ENCODE measurements at regions not wholly inside any gene's neighbourhood (a gene's known extent, or its start where the extent isn't known, plus 50 kb on each side); places are given as distances from the start of the nearest gene placed in this dataset.

- Histone ChIP-seq H3K4me3 (no peak overlapping the region), H3K4me1 (no peaks in the 10 kb centered on the region), H3K27me3 (no peaks in the 10 kb centered on the region), H3K27ac (no peak overlapping the region), H3K9me3 (no peaks in the 10 kb centered on the region), H3K36me3 (no peaks in the 10 kb centered on the region)
- no peak for DNase-seq
- TF ChIP-seq CTCF (IDR thresholded peaks at IDR 0.05) (no peak), POLR2A (IDR thresholded peaks at IDR 0.05) (no peak)
Observed at GRCh38 chr2:6167592-6168138, 475.5 kb downstream of the SOX11 start.

GRCh38 chr2:6168485-6168884 is 476.3 kb downstream of the SOX11 start:
- Histone ChIP-seq H3K4me1 (no peaks in the 10 kb centered on the region), H3K27me3 (no peaks in the 10 kb centered on the region), H3K9me3 (no peaks in the 10 kb centered on the region), H3K4me3 (no peak overlapping the region), H3K36me3 (no peaks in the 10 kb centered on the region), H3K27ac (no peak overlapping the region)
- DNase-seq, result no peak
- TF ChIP-seq POLR2A (IDR thresholded peaks at IDR 0.05) (no peak), CTCF (IDR thresholded peaks at IDR 0.05) (no peak)

GRCh38 chr2:6171294-6171693 is 479.1 kb downstream of the SOX11 start:
- TF ChIP-seq POLR2A (IDR thresholded peaks at IDR 0.05) (no peak), CTCF (IDR thresholded peaks at IDR 0.05) (no peak)
- H3K9me3 ChIP-seq, result no peaks in the 10 kb centered on the region
- H3K36me3 ChIP-seq, result no peaks in the 10 kb centered on the region
- H3K4me1 ChIP-seq, result no peaks in the 10 kb centered on the region
- H3K4me3 ChIP-seq, result no peak overlapping the region
- H3K27ac ChIP-seq, result no peak overlapping the region
- H3K27me3 ChIP-seq, result no peaks in the 10 kb centered on the region
- no peak for DNase-seq

- DNase-seq, result no peak
- TF ChIP-seq POLR2A (IDR thresholded peaks at IDR 0.05) (no peak), CTCF (IDR thresholded peaks at IDR 0.05) (no peak)
- H3K27ac ChIP-seq, result no peak overlapping the region
- H3K27me3 ChIP-seq, result no peaks in the 10 kb centered on the region
- H3K36me3 ChIP-seq, result no peaks in the 10 kb centered on the region
- H3K4me3 ChIP-seq, result no peak overlapping the region
- no peaks in the 10 kb centered on the region for H3K9me3 ChIP-seq
- no peaks in the 10 kb centered on the region for H3K4me1 ChIP-seq
Observed at GRCh38 chr2:6177811-6178210, 485.6 kb downstream of the SOX11 start.

- H3K27me3 ChIP-seq, result no peaks in the 10 kb centered on the region
- H3K27ac ChIP-seq, result no peak overlapping the region
- no peaks in the 10 kb centered on the region for H3K36me3 ChIP-seq
- H3K4me3 ChIP-seq, result no peak overlapping the region
- no peaks in the 10 kb centered on the region for H3K4me1 ChIP-seq
- no peak for DNase-seq
- no peaks in the 10 kb centered on the region for H3K9me3 ChIP-seq
- TF ChIP-seq POLR2A (IDR thresholded peaks at IDR 0.05) (no peak), CTCF (IDR thresholded peaks at IDR 0.05) (no peak)
Observed at GRCh38 chr2:6181525-6181924, 489.3 kb downstream of the SOX11 start.

- H3K9me3 ChIP-seq, result no peaks in the 10 kb centered on the region
- no peaks in the 10 kb centered on the region for H3K36me3 ChIP-seq
- no peak for DNase-seq
- H3K27me3 ChIP-seq, result no peaks in the 10 kb centered on the region
- H3K27ac ChIP-seq, result no peak overlapping the region
- no peak overlapping the region for H3K4me3 ChIP-seq
- TF ChIP-seq CTCF (IDR thresholded peaks at IDR 0.05), result no peak
- no peak for TF ChIP-seq POLR2A (IDR thresholded peaks at IDR 0.05)
- no peaks in the 10 kb centered on the region for H3K4me1 ChIP-seq
Observed at GRCh38 chr2:6181926-6182325, 489.7 kb downstream of the SOX11 start.

Data from Peyer's patch (tissue), 4 donors.